ENCODE measurements at regions not wholly inside any gene's neighbourhood (a gene's known extent, or its start where the extent isn't known, plus 50 kb on each side); places are given as distances from the start of the nearest gene placed in this dataset.

GRCh38 chr14:97630249-97630648 is 833.1 kb downstream of the VRK1 start:
- no peak for DNase-seq (ENCODE audit: low read depth)
- no peak for TF ChIP-seq CTCF (IDR thresholded peaks at IDR 0.05; ENCODE audit: control insufficient read depth, insufficient read depth, low read depth, low read length, missing control alignments)
- no peak overlapping the region for H3K4me3 ChIP-seq (ENCODE audit: control insufficient read depth, low read depth, low read length)

- no peak overlapping the region for H3K4me3 ChIP-seq (ENCODE audit: control insufficient read depth, low read depth, low read length)
- no peak for TF ChIP-seq CTCF (IDR thresholded peaks at IDR 0.05; ENCODE audit: control insufficient read depth, insufficient read depth, low read depth, low read length, missing control alignments)
- DNase-seq (ENCODE audit: low read depth), result no peak
Observed at GRCh38 chr14:97633131-97633738, 836.1 kb downstream of the VRK1 start.

- DNase-seq (ENCODE audit: low read depth), result no peak
- no peak overlapping the region for H3K4me3 ChIP-seq (ENCODE audit: control insufficient read depth, low read depth, low read length)
- no peak for TF ChIP-seq CTCF (IDR thresholded peaks at IDR 0.05; ENCODE audit: control insufficient read depth, insufficient read depth, low read depth, low read length, missing control alignments)
Observed at GRCh38 chr14:97634751-97635150, 837.6 kb downstream of the VRK1 start.

GRCh38 chr14:97638864-97639263 is 841.7 kb downstream of the VRK1 start:
- no peak for TF ChIP-seq CTCF (IDR thresholded peaks at IDR 0.05; ENCODE audit: control insufficient read depth, insufficient read depth, low read depth, low read length, missing control alignments)
- no peak overlapping the region for H3K4me3 ChIP-seq (ENCODE audit: control insufficient read depth, low read depth, low read length)
- no peak for DNase-seq (ENCODE audit: low read depth)

GRCh38 chr14:97640031-97640430 is 842.8 kb downstream of the VRK1 start:
- DNase-seq (ENCODE audit: low read depth), result no peak
- TF ChIP-seq CTCF (IDR thresholded peaks at IDR 0.05; ENCODE audit: control insufficient read depth, insufficient read depth, low read depth, low read length, missing control alignments), result no peak
- H3K4me3 ChIP-seq (ENCODE audit: control insufficient read depth, low read depth, low read length), result no peak overlapping the region

GRCh38 chr14:97641827-97642226 is 844.6 kb downstream of the VRK1 start:
- H3K4me3 ChIP-seq (ENCODE audit: control insufficient read depth, low read depth, low read length), result no peak overlapping the region
- no peak for TF ChIP-seq CTCF (IDR thresholded peaks at IDR 0.05; ENCODE audit: control insufficient read depth, insufficient read depth, low read depth, low read length, missing control alignments)
- DNase-seq (ENCODE audit: low read depth), result no peak

GRCh38 chr14:97642631-97643030 is 845.4 kb downstream of the VRK1 start:
- no peak overlapping the region for H3K4me3 ChIP-seq (ENCODE audit: control insufficient read depth, low read depth, low read length)
- no peak for TF ChIP-seq CTCF (IDR thresholded peaks at IDR 0.05; ENCODE audit: control insufficient read depth, insufficient read depth, low read depth, low read length, missing control alignments)
- no peak for DNase-seq (ENCODE audit: low read depth)

Measured in AG09309 (cell line).